ENCODE measurements at regions not wholly inside any gene's neighbourhood (a gene's known extent, or its start where the extent isn't known, plus 50 kb on each side); places are given as distances from the start of the nearest gene placed in this dataset.

- TF ChIP-seq EZH2 (optimal IDR thresholded peaks at IDR 0.05; ENCODE audit: low read depth, low read length) (no peak), EZH2phosphoT487 (IDR thresholded peaks at IDR 0.05; ENCODE audit: low read length) (no peak), CTCF (IDR thresholded peaks at IDR 0.05; ENCODE audit: low read length) (no peak)
Observed at GRCh38 chr12:45581112-45581511, 148.4 kb upstream of the ARID2 start.

Measured in MM.1S (cell line).